Fibroblast of the aortic adventitia (primary cell): ENCODE measurements at regions not wholly inside any gene's neighbourhood (a gene's known extent, or its start where the extent isn't known, plus 50 kb on each side); places are given as distances from the start of the nearest gene placed in this dataset.

ENCODE experiments used
- DNase-seq: peaks from one replicate; pipeline ENCODE4 v3.0.0-alpha.2; 2010; ENCODE audit warnings: low read depth
- H3K4me3 ChIP-seq: 2 replicates; pipeline ENCODE4 v1.5.1; 2011; ENCODE audit warnings: low read depth, mild to moderate bottlenecking, control low read depth, low read length, moderate library complexity
- CTCF ChIP-seq: IDR thresholded peaks from 2 replicates; pipeline ENCODE4 v1.5.1; 2011; ENCODE audit warnings: mild to moderate bottlenecking, low read length, control low read depth, inconsistent platforms; ENCODE audit not compliant: insufficient read depth

GRCh38 chr11:134579724-134580609 lies 167.9 kb upstream of the B3GAT1 start:
- H3K4me3 ChIP-seq, result no peak overlapping the region
- no peak for DNase-seq
- no peak for TF ChIP-seq CTCF

GRCh38 chr11:134578807-134579723 lies 167.0 kb upstream of the B3GAT1 start:
- DNase-seq, result no peak
- no peak overlapping the region for H3K4me3 ChIP-seq
- TF ChIP-seq CTCF, result no peak

- TF ChIP-seq CTCF, result no peak
- no peak overlapping the region for H3K4me3 ChIP-seq
- no peak for DNase-seq
These were observed 165.8 kb upstream of the B3GAT1 start for GRCh38 chr11:134577751-134578395.

- H3K4me3 ChIP-seq, result no peak overlapping the region
- TF ChIP-seq CTCF, result no peak
These were observed 164.7 kb upstream of the B3GAT1 start for GRCh38 chr11:134576721-134577171.

GRCh38 chr11:134576286-134576685 lies 164.2 kb upstream of the B3GAT1 start:
- no peak overlapping the region for H3K4me3 ChIP-seq
- DNase-seq, result no peak
- no peak for TF ChIP-seq CTCF

More at GRCh38 chr11:134576721-134577171, 164.7 kb upstream of the B3GAT1 start:
- no peak for DNase-seq

- TF ChIP-seq CTCF, result no peak
- no peak overlapping the region for H3K4me3 ChIP-seq
- no peak for DNase-seq
These were observed 163.6 kb upstream of the B3GAT1 start for GRCh38 chr11:134575504-134576230.
